ENCODE measurements at regions not wholly inside any gene's neighbourhood (a gene's known extent, or its start where the extent isn't known, plus 50 kb on each side); places are given as distances from the start of the nearest gene placed in this dataset.

GRCh38 chr16:82313754-82314153, 143.7 kb upstream of the MPHOSPH6 start:
- no peak for DNase-seq (ENCODE audit: extremely low spot score)
- CTCF ChIA-PET: no interaction called here
- POLR2A ChIA-PET: no interaction called here
- TF ChIP-seq CTBP1 (IDR thresholded peaks at IDR 0.05; ENCODE audit: borderline replicate concordance): no peak
- TF ChIP-seq NFRKB (IDR thresholded peaks at IDR 0.05): no peak
- TF ChIP-seq ELF4 (IDR thresholded peaks at IDR 0.05): no peak

- no peak for DNase-seq (ENCODE audit: extremely low spot score)
Observed at GRCh38 chr16:82311528-82311927, 141.5 kb upstream of the MPHOSPH6 start.

GRCh38 chr16:82302042-82302727, 132.2 kb upstream of the MPHOSPH6 start:
- CTCF ChIA-PET: no interaction called here
- POLR2A ChIA-PET: no interaction called here
- no peak for DNase-seq (ENCODE audit: extremely low spot score)
- no peak for TF ChIP-seq SP1 (IDR thresholded peaks at IDR 0.05)
- no peak for TF ChIP-seq ARNT (IDR thresholded peaks at IDR 0.05)

More at GRCh38 chr16:82311528-82311927, 141.5 kb upstream of the MPHOSPH6 start:
- CTCF ChIA-PET: no interaction called here
- POLR2A ChIA-PET: no interaction called here
- TF ChIP-seq PKNOX1 (IDR thresholded peaks at IDR 0.05) (no peak), NFRKB (IDR thresholded peaks at IDR 0.05) (no peak), LEF1 (IDR thresholded peaks at IDR 0.05; ENCODE audit: borderline replicate concordance) (no peak), FOXM1 (IDR thresholded peaks at IDR 0.05; ENCODE audit: borderline replicate concordance) (no peak), FOXK2 (IDR thresholded peaks at IDR 0.05) (no peak), HDGF (IDR thresholded peaks at IDR 0.05; ENCODE audit: borderline replicate concordance) (no peak), CTBP1 (IDR thresholded peaks at IDR 0.05; ENCODE audit: borderline replicate concordance) (no peak), ARNT (IDR thresholded peaks at IDR 0.05) (no peak), FOXA1 (IDR thresholded peaks at IDR 0.05) (no peak), SP1 (IDR thresholded peaks at IDR 0.05) (no peak), ELF4 (IDR thresholded peaks at IDR 0.05) (no peak), TARDBP (IDR thresholded peaks at IDR 0.05) (no peak), BHLHE40 (IDR thresholded peaks at IDR 0.05; ENCODE audit: borderline replicate concordance) (no peak), SUZ12 (IDR thresholded peaks at IDR 0.05) (no peak), L3MBTL2 (conservative IDR thresholded peaks at IDR 0.05) (no peak), ZNF384 (IDR thresholded peaks at IDR 0.05) (no peak)

GRCh38 chr16:82301146-82301755, 131.2 kb upstream of the MPHOSPH6 start:
- no peak for DNase-seq (ENCODE audit: extremely low spot score)
- ChIA-PET CTCF (no interaction called here), POLR2A (no interaction called here)
- TF ChIP-seq L3MBTL2 (conservative IDR thresholded peaks at IDR 0.05) (no peak), ARNT (IDR thresholded peaks at IDR 0.05) (no peak), NFRKB (IDR thresholded peaks at IDR 0.05) (no peak), FOXK2 (IDR thresholded peaks at IDR 0.05) (no peak), HDGF (IDR thresholded peaks at IDR 0.05; ENCODE audit: borderline replicate concordance) (no peak), PKNOX1 (IDR thresholded peaks at IDR 0.05) (no peak), LEF1 (IDR thresholded peaks at IDR 0.05; ENCODE audit: borderline replicate concordance) (no peak), FOXA1 (IDR thresholded peaks at IDR 0.05) (no peak), SP1 (IDR thresholded peaks at IDR 0.05) (no peak), SUZ12 (IDR thresholded peaks at IDR 0.05) (no peak), CTBP1 (IDR thresholded peaks at IDR 0.05; ENCODE audit: borderline replicate concordance) (no peak)

GRCh38 chr16:82300374-82300951, 130.4 kb upstream of the MPHOSPH6 start:
- TF ChIP-seq SP1 (IDR thresholded peaks at IDR 0.05) (no peak), ELF4 (IDR thresholded peaks at IDR 0.05) (no peak), LEF1 (IDR thresholded peaks at IDR 0.05; ENCODE audit: borderline replicate concordance) (no peak), HDGF (IDR thresholded peaks at IDR 0.05; ENCODE audit: borderline replicate concordance) (no peak), ARNT (IDR thresholded peaks at IDR 0.05) (no peak), FOXM1 (IDR thresholded peaks at IDR 0.05; ENCODE audit: borderline replicate concordance) (no peak), ZNF384 (IDR thresholded peaks at IDR 0.05) (no peak), PKNOX1 (IDR thresholded peaks at IDR 0.05) (no peak), FOXK2 (IDR thresholded peaks at IDR 0.05) (no peak), NFRKB (IDR thresholded peaks at IDR 0.05) (no peak)
- DNase-seq (ENCODE audit: extremely low spot score): no peak
- ChIA-PET POLR2A (no interaction called here), CTCF (no interaction called here)

- POLR2A ChIA-PET: no interaction called here
- CTCF ChIA-PET: no interaction called here
- no peak for DNase-seq (ENCODE audit: extremely low spot score)
- TF ChIP-seq FOXM1 (IDR thresholded peaks at IDR 0.05; ENCODE audit: borderline replicate concordance): no peak
- TF ChIP-seq SUZ12 (IDR thresholded peaks at IDR 0.05): no peak
- TF ChIP-seq CTBP1 (IDR thresholded peaks at IDR 0.05; ENCODE audit: borderline replicate concordance): no peak
- no peak for TF ChIP-seq TARDBP (IDR thresholded peaks at IDR 0.05)
- TF ChIP-seq FOXA1 (IDR thresholded peaks at IDR 0.05): no peak
- no peak for TF ChIP-seq FOXK2 (IDR thresholded peaks at IDR 0.05)
- TF ChIP-seq ARNT (IDR thresholded peaks at IDR 0.05): no peak
- TF ChIP-seq ZNF384 (IDR thresholded peaks at IDR 0.05): no peak
- no peak for TF ChIP-seq BHLHE40 (IDR thresholded peaks at IDR 0.05; ENCODE audit: borderline replicate concordance)
- TF ChIP-seq L3MBTL2 (conservative IDR thresholded peaks at IDR 0.05): no peak
- no peak for TF ChIP-seq NFRKB (IDR thresholded peaks at IDR 0.05)
- no peak for TF ChIP-seq HDGF (IDR thresholded peaks at IDR 0.05; ENCODE audit: borderline replicate concordance)
- TF ChIP-seq SP1 (IDR thresholded peaks at IDR 0.05): no peak
- no peak for TF ChIP-seq PKNOX1 (IDR thresholded peaks at IDR 0.05)
- no peak for TF ChIP-seq LEF1 (IDR thresholded peaks at IDR 0.05; ENCODE audit: borderline replicate concordance)
- TF ChIP-seq ELF4 (IDR thresholded peaks at IDR 0.05): no peak
Observed at GRCh38 chr16:82298472-82298871, 128.4 kb upstream of the MPHOSPH6 start.

All from HEK293T (cell line).